COR-L47 (cell line): ENCODE measurements at regions not wholly inside any gene's neighbourhood (a gene's known extent, or its start where the extent isn't known, plus 50 kb on each side); places are given as distances from the start of the nearest gene placed in this dataset.
"Not testable (repeated sequence)": the region's sequence is repeated elsewhere in the genome, so short reads cannot be mapped to it uniquely, and the experiment has no call there.

ENCODE experiments used
- DNase-seq: peaks from one replicate; lab custom pipeline; 2025; lab: John Stamatoyannopoulos, UW

DNA sequence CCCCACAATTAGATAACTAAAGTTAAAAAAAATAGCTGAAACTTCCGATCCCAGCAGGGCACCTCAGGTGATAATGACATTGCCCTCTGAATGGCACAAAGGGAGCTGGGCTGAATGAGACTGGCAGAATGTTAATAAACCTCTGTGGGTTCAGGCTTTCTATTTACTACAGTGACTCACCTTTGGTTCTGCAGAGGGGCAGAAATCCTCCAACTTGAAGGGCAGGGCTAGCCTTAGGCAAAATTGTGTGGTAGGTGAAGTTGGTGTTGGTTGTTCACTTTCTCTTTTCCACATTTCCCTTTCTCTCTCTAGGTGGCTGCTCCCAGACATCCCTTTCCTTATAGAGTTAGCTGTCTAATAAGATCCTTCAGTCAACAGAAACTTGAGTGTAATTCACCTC is 625.2 kb downstream of the EPM2A start:
- no peak for DNase-seq

GRCh38 chr6:145111407-145111806 is 623.9 kb downstream of the EPM2A start:
- DNase-seq = not testable (repeated sequence)

DNA sequence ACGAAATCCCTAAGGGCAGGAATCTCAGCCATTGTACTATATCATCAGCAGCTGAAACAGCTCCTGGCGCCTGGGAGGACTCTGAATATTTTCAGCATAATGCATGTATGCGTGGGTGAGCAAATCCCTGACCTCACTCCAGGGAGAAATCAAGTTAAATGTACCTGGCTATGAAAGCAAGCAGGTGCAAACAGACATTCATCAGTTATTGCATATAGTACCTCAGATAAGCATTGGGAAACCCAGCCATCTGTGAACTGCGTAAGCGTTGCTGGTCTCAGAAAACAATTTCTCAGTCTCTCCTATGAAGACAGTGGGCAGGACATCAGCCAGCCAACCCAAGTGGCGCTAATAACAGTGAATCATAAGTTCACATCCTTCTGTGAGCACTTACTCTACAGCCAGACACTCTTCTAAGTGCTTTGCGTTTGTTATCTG is 622.6 kb downstream of the EPM2A start:
- DNase-seq = no peak

DNA sequence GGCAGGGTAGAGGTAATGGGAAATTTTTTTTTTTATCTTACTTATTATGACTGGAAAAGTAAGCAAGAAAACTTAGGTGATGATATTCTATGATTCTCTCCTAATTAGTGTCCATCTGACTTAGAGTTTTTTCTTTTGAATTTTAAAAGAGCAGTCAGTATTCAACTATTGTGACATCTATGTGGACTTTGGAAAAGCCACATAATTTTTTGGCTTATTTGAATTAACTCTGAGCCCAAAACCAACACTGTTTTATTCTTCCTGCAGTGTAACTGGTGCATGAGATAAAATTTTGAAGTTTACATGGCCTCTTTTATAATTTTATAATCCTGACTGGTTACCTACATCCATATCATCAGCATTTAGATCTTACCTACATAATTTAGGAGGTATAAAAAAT is 619.7 kb downstream of the EPM2A start:
- DNase-seq = no peak

DNA sequence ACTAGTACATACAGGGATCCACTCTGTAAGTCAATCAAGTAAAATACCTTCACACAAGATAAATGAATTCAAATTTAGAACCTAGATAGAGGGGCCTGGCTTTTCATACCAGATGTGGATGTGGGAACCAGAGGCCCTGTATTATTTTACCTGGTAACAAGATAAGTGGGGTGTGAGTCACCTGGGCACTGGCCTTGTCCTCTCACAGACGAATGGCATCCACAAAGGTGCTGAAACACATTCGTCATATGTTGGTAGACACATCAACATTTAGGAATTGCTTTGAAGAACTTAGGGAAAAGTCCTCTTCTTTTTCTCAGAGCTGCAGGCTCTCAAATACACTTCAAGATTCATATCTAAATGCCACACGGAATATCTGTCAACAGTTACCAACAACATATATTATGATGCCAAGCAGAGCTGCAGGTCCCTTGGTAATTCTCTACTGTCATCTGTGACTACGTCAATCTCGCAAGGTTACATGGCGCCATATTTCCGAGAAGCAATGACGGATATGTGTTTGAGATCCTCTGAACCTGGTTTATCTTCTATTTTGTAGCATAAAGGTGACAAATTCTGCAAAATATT is 618.6 kb downstream of the EPM2A start:
- DNase-seq = no peak

DNA sequence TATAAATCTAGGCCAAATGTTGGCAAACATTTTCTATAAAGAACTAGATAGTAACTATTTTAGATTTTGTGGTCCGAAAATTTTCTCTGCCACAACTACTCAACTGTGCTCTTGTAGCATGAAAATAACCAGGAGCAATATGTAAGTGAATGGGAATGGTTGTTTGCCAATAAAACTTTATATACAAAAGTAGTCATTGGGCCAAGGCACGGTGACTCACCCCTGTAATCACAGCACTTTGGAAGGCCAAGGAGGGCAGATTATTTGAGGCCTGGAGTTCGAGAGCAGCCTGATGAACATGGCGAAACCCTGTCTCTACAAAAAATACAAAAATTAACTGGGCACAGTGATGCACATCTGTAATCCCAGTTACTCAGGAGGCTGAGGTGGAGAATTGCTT is 617.1 kb downstream of the EPM2A start:
- DNase-seq = no peak

- DNase-seq = no peak
Measured at GRCh38 chr6:145119081-145119480, 616.2 kb downstream of the EPM2A start.

DNA sequence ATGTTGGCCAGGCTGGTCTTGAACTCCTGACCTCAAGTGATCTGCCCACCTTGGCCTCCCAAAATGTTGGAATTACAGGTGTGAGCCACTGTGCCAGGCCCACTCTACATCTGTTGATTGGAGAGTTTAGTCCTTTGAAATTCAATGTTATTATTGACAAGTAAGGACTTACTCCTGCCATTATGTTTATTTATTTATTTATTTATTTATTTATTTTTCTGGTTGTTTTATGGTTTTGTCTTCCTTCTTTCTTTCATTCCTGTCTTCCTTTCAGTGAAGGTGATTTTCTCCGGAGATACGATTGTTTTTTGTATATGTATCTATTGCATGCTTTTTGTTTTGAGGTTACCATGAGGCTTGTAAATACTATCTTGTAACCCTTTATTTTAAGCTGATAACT is 602.6 kb downstream of the EPM2A start:
- DNase-seq = no peak

GRCh38 chr6:145135702-145136101 is 599.6 kb downstream of the EPM2A start:
- DNase-seq = no peak

GRCh38 chr6:145137425-145137824 is 597.9 kb downstream of the EPM2A start:
- no peak for DNase-seq

DNA sequence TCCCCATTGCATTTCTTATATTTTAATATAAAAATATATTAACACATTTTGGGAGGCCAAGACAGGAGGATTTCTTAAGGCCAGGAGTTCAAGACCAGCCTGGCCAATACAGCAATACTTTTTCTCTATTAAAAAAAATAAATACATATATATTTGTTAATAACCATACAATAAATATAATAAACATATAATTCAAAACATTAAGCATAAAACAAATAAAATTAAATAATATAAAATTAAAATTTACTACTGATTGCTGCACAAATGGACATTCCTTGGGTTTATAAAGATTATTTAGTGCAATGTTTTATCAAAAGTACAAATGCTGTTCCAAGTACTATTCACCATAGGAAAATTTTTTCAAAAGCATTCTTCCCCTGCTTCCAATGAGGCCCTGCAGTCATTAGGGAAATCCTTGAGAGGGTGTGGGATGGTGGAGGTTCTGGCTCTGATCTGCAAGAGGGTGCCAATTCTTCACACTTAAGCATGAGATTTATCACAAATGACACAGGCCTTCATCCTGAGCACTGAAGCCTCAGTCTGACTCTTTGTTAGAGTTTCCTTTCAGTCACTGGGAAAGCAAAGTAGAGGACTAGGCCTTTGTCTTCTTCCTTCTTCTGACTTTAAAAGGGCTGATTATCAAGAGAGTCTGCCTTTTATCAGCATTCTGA is 596.7 kb downstream of the EPM2A start:
- DNase-seq = no peak

DNA sequence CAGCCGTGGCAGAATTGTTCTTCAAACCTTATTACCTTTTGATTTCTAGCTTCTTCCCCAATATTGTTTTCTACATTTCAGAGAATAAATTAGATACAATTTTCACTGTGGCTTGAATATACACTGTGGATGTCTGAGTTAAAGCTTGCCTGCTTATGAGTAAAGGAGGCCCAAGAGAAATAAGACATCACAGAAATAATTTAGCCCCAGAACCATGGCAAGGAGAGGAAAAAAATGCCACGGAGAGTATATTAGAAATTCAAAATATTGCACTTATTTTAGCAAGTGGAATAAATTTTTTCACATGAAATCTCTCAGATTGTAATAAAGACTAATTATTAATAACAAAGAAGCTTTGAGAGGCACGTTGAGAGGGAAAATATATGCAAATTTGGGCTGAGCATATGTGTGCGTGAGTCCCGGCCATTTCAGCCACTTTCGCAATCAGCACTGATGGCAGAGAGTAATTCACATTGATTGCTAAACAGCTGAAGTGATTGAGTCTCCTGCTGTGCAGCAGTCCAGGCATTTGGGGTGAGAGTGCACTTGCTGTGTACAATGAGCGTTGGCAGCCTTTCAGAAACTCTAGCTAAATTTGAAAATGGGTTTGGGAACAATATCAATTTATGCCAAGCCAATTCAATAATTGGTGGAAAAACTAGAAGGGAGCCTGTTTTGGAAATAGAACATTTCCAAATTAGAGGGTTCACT is 596.0 kb downstream of the EPM2A start:
- DNase-seq = peak; percentile 9

- DNase-seq = no peak
Measured at GRCh38 chr6:145139895-145140294, 595.4 kb downstream of the EPM2A start.

DNA sequence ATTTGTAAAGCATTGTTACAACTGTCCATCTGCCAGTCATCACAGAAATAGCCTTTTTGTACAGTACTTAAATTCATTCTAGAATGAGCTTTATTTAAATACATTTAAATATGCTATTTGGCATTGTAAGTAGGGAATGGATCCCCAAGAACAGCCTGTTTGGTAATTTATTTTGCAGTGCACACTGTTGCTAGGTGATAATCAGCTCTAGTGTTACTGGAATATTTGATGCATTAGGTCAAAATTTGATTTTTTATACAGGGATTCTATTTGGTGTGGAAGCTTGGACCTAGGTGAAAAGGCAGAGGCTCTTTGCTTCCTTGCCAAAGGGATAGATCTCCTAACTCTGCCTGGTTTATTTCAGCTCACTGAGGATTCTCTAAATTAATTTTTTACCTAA is 593.7 kb downstream of the EPM2A start:
- DNase-seq = no peak

- DNase-seq = no peak
Measured at GRCh38 chr6:145142958-145143357, 592.4 kb downstream of the EPM2A start.

GRCh38 chr6:145143379-145143778 is 591.9 kb downstream of the EPM2A start:
- DNase-seq = no peak

- DNase-seq = no peak
Measured at GRCh38 chr6:145147559-145147958, 587.8 kb downstream of the EPM2A start.

DNA sequence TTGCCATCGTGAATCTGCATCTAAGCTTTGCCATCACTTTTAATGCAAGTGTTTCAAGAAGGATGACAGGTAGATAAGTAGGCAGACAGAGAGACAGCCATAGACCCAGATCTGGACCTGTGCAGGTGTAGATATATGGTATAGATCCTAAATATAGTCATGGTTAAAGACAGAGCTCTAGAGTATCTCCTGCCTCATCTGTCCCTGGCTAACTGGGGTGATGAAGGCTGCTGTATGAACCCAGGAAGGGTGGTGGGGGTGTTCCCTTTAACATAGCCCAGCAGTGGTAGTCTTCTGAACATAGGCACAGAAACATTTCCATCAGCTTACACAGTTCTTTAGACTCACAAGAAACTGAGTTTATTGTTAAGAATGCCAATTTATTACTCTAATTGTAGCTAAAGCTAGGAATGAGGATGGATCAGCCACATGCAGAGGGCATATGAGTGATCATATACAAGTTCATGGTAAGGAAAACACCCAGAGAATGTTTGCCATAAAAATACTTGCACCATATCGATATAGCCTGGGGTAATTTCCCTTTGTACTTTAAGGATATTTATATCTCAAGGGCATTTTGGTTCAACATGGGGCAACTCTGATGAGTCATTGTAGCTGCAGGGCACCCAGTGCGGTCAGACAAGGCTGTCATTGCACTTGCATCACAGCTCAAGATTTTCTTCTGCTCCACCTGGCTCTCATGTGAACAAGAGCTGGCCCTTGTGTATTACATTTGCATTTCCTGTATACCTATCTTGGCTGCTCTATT is 587.2 kb downstream of the EPM2A start:
- DNase-seq = no peak

DNA sequence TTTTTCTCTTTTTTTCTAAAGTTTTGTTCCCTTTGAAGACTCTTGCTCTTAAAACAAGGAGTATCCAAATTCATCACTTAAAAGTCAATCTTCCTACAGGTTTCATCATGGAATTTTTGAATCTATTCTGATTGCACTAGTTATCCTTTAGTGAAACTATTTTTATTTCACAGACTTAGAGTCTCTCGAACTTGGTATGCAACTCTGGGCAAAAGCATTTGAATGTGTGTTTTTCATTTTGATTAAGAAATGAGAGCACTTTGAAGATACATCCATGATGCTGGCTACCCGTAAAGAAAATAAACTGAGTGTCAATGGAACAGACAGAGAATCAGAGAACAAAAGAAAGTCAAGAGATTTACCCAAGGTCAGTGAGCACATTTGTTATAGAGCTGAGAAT is 586.5 kb downstream of the EPM2A start:
- DNase-seq = no peak

DNA sequence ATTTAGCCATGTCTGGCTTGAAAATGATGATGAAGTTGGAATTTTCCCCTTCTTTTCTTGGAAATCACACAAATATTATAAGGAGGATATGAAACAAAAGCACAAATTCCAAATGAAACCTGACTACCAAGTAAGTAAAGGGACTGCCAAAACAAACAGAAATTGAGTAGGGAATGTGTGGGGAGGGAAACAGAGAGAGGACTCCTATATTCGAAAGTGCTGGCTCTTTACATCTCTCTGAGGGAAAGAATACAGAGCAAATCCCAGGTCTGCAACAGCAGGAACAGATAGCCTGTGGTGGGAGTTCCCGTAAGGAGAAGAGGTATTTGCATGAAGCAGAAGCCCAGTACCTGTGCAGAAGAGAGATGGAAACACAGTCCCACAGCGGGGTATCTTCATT is 583.7 kb downstream of the EPM2A start:
- no peak for DNase-seq

DNA sequence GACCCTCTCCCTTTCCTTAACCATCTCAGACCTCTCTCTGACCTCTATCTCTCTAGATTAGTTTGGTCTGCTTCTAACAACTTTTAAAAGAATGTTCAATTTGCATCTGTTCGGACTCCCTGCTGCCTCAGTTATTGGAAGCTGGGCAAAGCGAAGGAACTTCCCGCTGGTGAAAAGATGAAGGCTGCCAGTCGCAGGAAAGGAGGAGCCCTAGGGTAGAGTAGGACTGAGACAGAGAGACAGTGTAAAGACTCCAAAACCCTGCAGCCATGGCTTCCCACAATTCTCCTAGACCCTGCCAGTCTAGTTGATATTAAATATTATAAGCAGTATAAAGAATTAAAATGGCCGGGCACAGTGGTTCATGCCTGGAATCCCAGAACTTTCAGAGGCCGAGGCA is 581.8 kb downstream of the EPM2A start:
- no peak for DNase-seq

DNA sequence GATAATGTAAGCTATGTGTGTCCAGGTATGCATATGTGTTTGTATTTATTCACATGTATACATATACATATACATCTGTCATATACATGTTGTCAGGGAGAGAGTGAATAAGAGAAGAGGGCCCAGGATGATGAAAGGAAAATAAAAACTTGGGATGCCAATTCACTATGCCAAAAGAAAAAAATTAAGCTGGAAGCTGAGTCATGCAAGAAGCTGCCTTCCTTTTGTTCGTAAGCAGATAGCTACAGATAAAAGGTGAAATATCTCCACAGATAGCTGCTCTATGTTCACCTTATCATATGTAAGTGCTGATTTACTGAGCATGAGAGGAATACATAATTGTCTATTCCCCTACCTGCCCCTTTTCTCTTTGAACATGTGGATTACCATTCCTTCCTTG is 579.9 kb downstream of the EPM2A start:
- no peak for DNase-seq
